SU-DHL-6 (cell line): ENCODE measurements at regions not wholly inside any gene's neighbourhood (a gene's known extent, or its start where the extent isn't known, plus 50 kb on each side); places are given as distances from the start of the nearest gene placed in this dataset.

Experiments used
- H2AFZ ChIP-seq: fragments of 200-600 bp; sonication (generic); 2 replicates; pipeline ENCODE4 v1.6.1; 2014; ENCODE audit warnings: low read depth, mild to moderate bottlenecking, moderate library complexity, mixed read lengths, antibody characterized with exemption, low read length; ENCODE audit not compliant: severe bottlenecking
- H3F3A ChIP-seq: fragments of 200-600 bp; shearing (Covaris generic); 2 replicates; pipeline ENCODE4 v1.6.0; 2016; ENCODE audit warnings: antibody characterized with exemption, mild to moderate bottlenecking; ENCODE audit not compliant: insufficient read depth
- H3K27ac ChIP-seq: fragments of 200-600 bp; sonication (generic); 2 replicates; pipeline ENCODE4 v1.5.1; 2016; ENCODE audit warnings: low read depth, mild to moderate bottlenecking, low read length, moderate library complexity, mixed read lengths
- H3K27me3 ChIP-seq: fragments of 200-600 bp; sonication (generic), shearing (Covaris generic); 2 replicates; pipeline ENCODE4 v1.6.0; 2014; ENCODE audit warnings: mild to moderate bottlenecking, low read length
- H3K36me3 ChIP-seq: fragments of 200-600 bp; sonication (generic); 2 replicates; pipeline ENCODE4 v1.6.1; 2014; ENCODE audit warnings: mild to moderate bottlenecking, low read length, mixed read lengths
- H3K4me2 ChIP-seq: fragments of 300-600, 200-600 bp; shearing (Covaris generic), sonication (generic); 2 replicates; pipeline ENCODE4 v1.6.0; 2014; ENCODE audit warnings: low read length, low read depth, mild to moderate bottlenecking; ENCODE audit not compliant: poor library complexity, severe bottlenecking
- H3K4me3 ChIP-seq: fragments of 200-600 bp; sonication (generic); 2 replicates; pipeline ENCODE4 v1.5.1; 2014; ENCODE audit warnings: antibody characterized with exemption, low read length, mild to moderate bottlenecking, mixed read lengths; ENCODE audit not compliant: insufficient read depth, poor library complexity, severe bottlenecking
- H3K79me2 ChIP-seq: fragments of 200-600 bp; sonication (generic); 2 replicates; pipeline ENCODE4 v1.6.1; 2014; ENCODE audit warnings: mild to moderate bottlenecking, low read length, moderate library complexity; ENCODE audit not compliant: insufficient read depth
- H3K9ac ChIP-seq: fragments of 200-600 bp; sonication (generic); 2 replicates; pipeline ENCODE4 v1.7.0; 2014; ENCODE audit warnings: mild to moderate bottlenecking, low read length
- H3K9me2 ChIP-seq: fragments of 200-600 bp; sonication (generic); replicated peaks from 2 replicates; pipeline ENCODE4 v1.6.1; 2014; ENCODE audit warnings: low read length; ENCODE audit not compliant: insufficient read depth
- H3K9me3 ChIP-seq: fragments of 200-600 bp; sonication (generic); 2 replicates; pipeline ENCODE4 v1.6.1; 2014; ENCODE audit warnings: low read length, mixed read lengths; ENCODE audit not compliant: insufficient read depth
- H4K20me1 ChIP-seq: fragments of 200-600 bp; sonication (generic); 2 replicates; pipeline ENCODE4 v1.6.1; 2014; ENCODE audit warnings: low read depth, mild to moderate bottlenecking, antibody characterized with exemption, low read length, moderate library complexity, mixed read lengths
- CTCF ChIP-seq: fragments of 200-600 bp; sonication (generic); IDR thresholded peaks from one replicate; pipeline ENCODE4 v1.5.1; 2017; ENCODE audit warnings: antibody characterized with exemption, mild to moderate bottlenecking, low read length, moderate library complexity; ENCODE audit not compliant: insufficient read depth, poor library complexity, severe bottlenecking
- EZH2phosphoT487 ChIP-seq: fragments of 200-600 bp; sonication (generic), shearing (Covaris generic); conservative IDR thresholded peaks from 2 replicates; pipeline ENCODE4 v1.6.1; 2018; ENCODE audit warnings: mild to moderate bottlenecking, antibody characterized with exemption, low read length, moderate library complexity, mixed read lengths

GRCh38 chr20:9926476-9926875, 87.6 kb upstream of the PAK5 start:
- Histone ChIP-seq H3K4me3 (no peak overlapping the region), H3K9me3 (no peaks in the 10 kb centered on the region), H3K27ac (no peak overlapping the region), H3K27me3 (no peaks in the 10 kb centered on the region), H2AFZ (no peak overlapping the region), H3F3A (no peaks in the 10 kb centered on the region), H3K9me2 (no peaks in the 10 kb centered on the region), H3K79me2 (no peaks in the 10 kb centered on the region), H3K4me2 (no peak overlapping the region), H4K20me1 (no peaks in the 10 kb centered on the region), H3K36me3 (no peaks in the 10 kb centered on the region), H3K9ac (no peak overlapping the region)
- TF ChIP-seq CTCF, result no peak
- no peak for TF ChIP-seq EZH2phosphoT487

- Histone ChIP-seq H4K20me1 (no peaks in the 10 kb centered on the region), H3K9me3 (no peaks in the 10 kb centered on the region), H2AFZ (no peak overlapping the region), H3K9ac (no peak overlapping the region), H3K27ac (no peak overlapping the region), H3K4me3 (no peak overlapping the region), H3K36me3 (no peaks in the 10 kb centered on the region), H3K4me2 (no peak overlapping the region), H3K79me2 (no peaks in the 10 kb centered on the region), H3K9me2 (no peaks in the 10 kb centered on the region), H3F3A (no peaks in the 10 kb centered on the region), H3K27me3 (no peaks in the 10 kb centered on the region)
- TF ChIP-seq EZH2phosphoT487, result no peak
- no peak for TF ChIP-seq CTCF
Measured at GRCh38 chr20:9926007-9926406, 87.1 kb upstream of the PAK5 start.

GRCh38 chr20:9923648-9924047, 84.8 kb upstream of the PAK5 start:
- H3K9me2 ChIP-seq, result no peaks in the 10 kb centered on the region
- no peaks in the 10 kb centered on the region for H3K79me2 ChIP-seq
- H3K4me3 ChIP-seq, result no peak overlapping the region
- H3K9me3 ChIP-seq, result no peaks in the 10 kb centered on the region
- no peak overlapping the region for H2AFZ ChIP-seq
- H3K9ac ChIP-seq, result no peak overlapping the region
- no peaks in the 10 kb centered on the region for H3K36me3 ChIP-seq
- no peaks in the 10 kb centered on the region for H3F3A ChIP-seq
- no peak overlapping the region for H3K4me2 ChIP-seq
- no peaks in the 10 kb centered on the region for H4K20me1 ChIP-seq
- no peak overlapping the region for H3K27ac ChIP-seq
- no peak for TF ChIP-seq EZH2phosphoT487
- no peak for TF ChIP-seq CTCF
- no peaks in the 10 kb centered on the region for H3K27me3 ChIP-seq

- TF ChIP-seq EZH2phosphoT487, result no peak
- no peak for TF ChIP-seq CTCF
- Histone ChIP-seq H3K27me3 (no peaks in the 10 kb centered on the region), H2AFZ (no peak overlapping the region), H3K36me3 (no peaks in the 10 kb centered on the region), H3K9ac (no peak overlapping the region), H3K79me2 (no peaks in the 10 kb centered on the region), H3F3A (no peaks in the 10 kb centered on the region), H4K20me1 (no peaks in the 10 kb centered on the region), H3K4me3 (no peak overlapping the region), H3K9me3 (no peaks in the 10 kb centered on the region), H3K4me2 (no peak overlapping the region), H3K27ac (no peak overlapping the region), H3K9me2 (no peaks in the 10 kb centered on the region)
Measured at GRCh38 chr20:9920866-9921265, 82.0 kb upstream of the PAK5 start.
